Neuronal stem cell (in vitro differentiated cells): ENCODE measurements at regions not wholly inside any gene's neighbourhood (a gene's known extent, or its start where the extent isn't known, plus 50 kb on each side); places are given as distances from the start of the nearest gene placed in this dataset.
A peak's percentile ranks its signal among the peaks of the same experiment; 100 is the strongest.

Source experiments
- DNase-seq: peaks from one replicate; pipeline ENCODE4 v3.0.0-alpha.2; 2013; ENCODE audit warnings: low spot score
- H2AFZ ChIP-seq: one replicate; pipeline ENCODE4 v1.6.1; 2013; ENCODE audit warnings: mild to moderate bottlenecking, low read length, inconsistent platforms
- H2AK5ac ChIP-seq: 2 replicates; pipeline ENCODE4 v1.6.1; 2013; ENCODE audit warnings: low read depth, mild to moderate bottlenecking, inconsistent platforms, low read length, moderate library complexity, mixed read lengths
- H2BK120ac ChIP-seq: 2 replicates; pipeline ENCODE4 v1.6.1; 2013; ENCODE audit warnings: low read depth, mild to moderate bottlenecking, inconsistent platforms, low read length, moderate library complexity, mixed read lengths
- H2BK12ac ChIP-seq: one replicate; pipeline ENCODE4 v1.6.1; 2013; ENCODE audit warnings: low read length, inconsistent platforms
- H2BK15ac ChIP-seq: 2 replicates; pipeline ENCODE4 v1.6.1; 2013; ENCODE audit warnings: mild to moderate bottlenecking, low read length, inconsistent platforms, mixed read lengths
- H2BK5ac ChIP-seq: one replicate; pipeline ENCODE4 v1.6.1; 2013; ENCODE audit warnings: inconsistent platforms, mild to moderate bottlenecking, low read length, moderate library complexity
- H3K14ac ChIP-seq: one replicate; pipeline ENCODE4 v1.6.1; 2013; ENCODE audit warnings: low read length, inconsistent platforms
- H3K18ac ChIP-seq: 2 replicates; pipeline ENCODE4 v1.6.1; 2013; ENCODE audit warnings: low read length, inconsistent platforms
- H3K23ac ChIP-seq: 2 replicates; pipeline ENCODE4 v1.6.1; 2013; ENCODE audit warnings: low read depth, mild to moderate bottlenecking, mixed read lengths, low read length, inconsistent platforms; ENCODE audit not compliant: poor library complexity
- H3K27ac ChIP-seq: replicated peaks from 3 replicates; pipeline ENCODE4 v1.5.1; 2013; ENCODE audit warnings: low read length, inconsistent platforms
- H3K27me3 ChIP-seq, 3 experiments: 2 replicates each; pipeline ENCODE4 v1.6.1; 2013; ENCODE audit warnings: low read length in 3 of 3, mild to moderate bottlenecking in 2 of 3, inconsistent platforms in 1 of 3, low read depth in 1 of 3, mixed read lengths in 1 of 3, moderate library complexity in 1 of 3; ENCODE audit not compliant: control insufficient read depth in 3 of 3, insufficient read depth in 3 of 3
- H3K36me3 ChIP-seq, 2 donors: replicated peaks in 1 of 2; 2 replicates each; pipeline ENCODE4 v1.6.1; 2013; ENCODE audit warnings: low read length in 2 of 2; ENCODE audit not compliant: control insufficient read depth in 2 of 2, insufficient read depth in 2 of 2
- H3K4ac ChIP-seq: 2 replicates; pipeline ENCODE4 v1.6.1; 2013; ENCODE audit warnings: inconsistent platforms, mild to moderate bottlenecking, low read length, moderate library complexity
- H3K4me1 ChIP-seq, 2 donors: 1 replicate in 1 of 2; 2 replicates in 1 of 2; pipeline ENCODE4 v1.6.1; 2013; ENCODE audit warnings: low read length in 2 of 2, low read depth in 1 of 2; ENCODE audit not compliant: control insufficient read depth in 2 of 2, insufficient read depth in 1 of 2
- H3K4me2 ChIP-seq: one replicate; pipeline ENCODE4 v1.6.1; 2013; ENCODE audit warnings: mild to moderate bottlenecking, low read length, inconsistent platforms; ENCODE audit not compliant: insufficient read depth, poor library complexity, severe bottlenecking
- H3K4me3 ChIP-seq, 2 donors: 2 replicates each; pipeline ENCODE4 v1.5.1; 2013; ENCODE audit warnings: low read length in 2 of 2, mild to moderate bottlenecking in 2 of 2, inconsistent platforms in 1 of 2, moderate library complexity in 1 of 2
- H3K79me1 ChIP-seq: one replicate; pipeline ENCODE4 v1.6.1; 2013; ENCODE audit warnings: low read depth, mild to moderate bottlenecking, inconsistent platforms, low read length, moderate library complexity
- H3K9ac ChIP-seq: one replicate; pipeline ENCODE4 v1.6.1; 2013; ENCODE audit warnings: mild to moderate bottlenecking, low read depth, low read length, inconsistent platforms; ENCODE audit not compliant: poor library complexity
- H3K9me3 ChIP-seq, 2 donors: replicated peaks in 1 of 2; 2 replicates each; pipeline versions ENCODE3 to v1.6.1; 2013; ENCODE audit warnings: low read length in 2 of 2, mild to moderate bottlenecking in 2 of 2, inconsistent platforms in 1 of 2, low read depth in 1 of 2, mixed read lengths in 1 of 2, moderate library complexity in 1 of 2; ENCODE audit not compliant: control insufficient read depth in 2 of 2, insufficient read depth in 1 of 2
- H4K8ac ChIP-seq: one replicate; pipeline ENCODE4 v1.6.1; 2013; ENCODE audit warnings: low read depth, mild to moderate bottlenecking, inconsistent platforms, low read length, moderate library complexity
- H4K91ac ChIP-seq: one replicate; pipeline ENCODE4 v1.6.1; 2013; ENCODE audit warnings: low read length, low read depth, mild to moderate bottlenecking, inconsistent platforms; ENCODE audit not compliant: poor library complexity
- WGBS, 2 donors: extraction: QIAGEN DNeasy Blood & Tissue Kit; methylation state at CpG; one replicate each; pipeline ENCODE4 v1.1.7; 2013; ENCODE audit warnings: missing lambda C conversion rate in 2 of 2, mixed read lengths in 1 of 2; ENCODE audit not compliant: insufficient read length in 2 of 2, insufficient replicate concordance in 1 of 2; ENCODE audit errors: extremely low coverage in 2 of 2; 5-methylcytosine and 5-hydroxymethylcytosine counted together

DNA sequence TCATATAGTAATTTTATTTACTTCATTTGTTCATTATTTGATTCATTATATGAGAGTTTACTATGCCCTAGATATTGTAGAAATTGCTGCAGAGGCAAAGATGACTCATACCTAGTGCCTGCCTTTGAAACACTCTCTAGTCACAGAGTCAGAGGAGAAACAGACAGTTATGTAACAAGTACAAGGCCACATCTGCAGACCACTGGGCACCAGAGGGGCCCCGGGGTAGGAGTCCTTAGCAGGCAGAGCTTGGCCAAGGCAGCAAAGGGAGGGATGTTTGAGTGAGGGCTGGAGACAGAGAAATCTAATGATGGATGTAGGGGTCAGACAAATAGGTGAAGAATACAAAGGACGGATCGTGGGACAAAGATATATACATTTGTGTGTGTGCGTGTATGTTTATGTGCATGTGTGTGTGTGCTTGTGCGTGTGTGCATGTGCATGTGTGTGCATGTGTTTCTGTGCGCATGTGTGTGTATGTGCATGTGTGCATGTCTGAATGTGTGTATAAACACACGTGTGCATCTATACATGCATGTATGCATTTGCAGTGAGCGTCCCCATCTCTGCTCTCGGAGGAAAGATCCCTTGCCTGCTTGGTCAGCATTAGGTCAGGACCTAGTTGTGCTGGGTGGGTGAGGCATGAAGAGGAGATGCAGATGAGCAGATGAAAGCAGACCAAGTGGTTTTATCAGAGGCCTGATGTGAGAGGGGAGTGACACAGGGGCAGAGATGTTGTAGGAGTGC is 170.6 kb upstream of the MYT1L start:
- no peaks in the 10 kb centered on the region for H3K27me3 ChIP-seq
- no peak overlapping the region for H2BK5ac ChIP-seq
- H3K79me1 ChIP-seq: no peaks in the 10 kb centered on the region
- H2BK15ac ChIP-seq: no peak overlapping the region
- no peaks in the 10 kb centered on the region for H3K4me1 ChIP-seq
- H2AFZ ChIP-seq: no peak overlapping the region
- no CpG with 5 or more reads among the region's 9 CpGs for WGBS, 2 donors
- H3K9me3 ChIP-seq: peaks cover 0 to 14% of the 10 kb centered on the region in 2 donors
- no peak overlapping the region for H2BK12ac ChIP-seq
- H3K9ac ChIP-seq: no peak overlapping the region
- no peak overlapping the region for H3K18ac ChIP-seq
- no peak overlapping the region for H3K4me2 ChIP-seq
- H2AK5ac ChIP-seq: no peak overlapping the region
- H4K91ac ChIP-seq: no peak overlapping the region
- no peaks in the 10 kb centered on the region for H3K36me3 ChIP-seq
- peak overlapping the region in 1 of 2 donors; percentile 31 for H3K4me3 ChIP-seq
- no peak for DNase-seq
- no peak overlapping the region for H3K4ac ChIP-seq
- H3K23ac ChIP-seq: no peak overlapping the region
- H3K27ac ChIP-seq: no peak overlapping the region
- H3K14ac ChIP-seq: no peak overlapping the region
- H2BK120ac ChIP-seq: no peak overlapping the region
- no peak overlapping the region for H4K8ac ChIP-seq

DNA sequence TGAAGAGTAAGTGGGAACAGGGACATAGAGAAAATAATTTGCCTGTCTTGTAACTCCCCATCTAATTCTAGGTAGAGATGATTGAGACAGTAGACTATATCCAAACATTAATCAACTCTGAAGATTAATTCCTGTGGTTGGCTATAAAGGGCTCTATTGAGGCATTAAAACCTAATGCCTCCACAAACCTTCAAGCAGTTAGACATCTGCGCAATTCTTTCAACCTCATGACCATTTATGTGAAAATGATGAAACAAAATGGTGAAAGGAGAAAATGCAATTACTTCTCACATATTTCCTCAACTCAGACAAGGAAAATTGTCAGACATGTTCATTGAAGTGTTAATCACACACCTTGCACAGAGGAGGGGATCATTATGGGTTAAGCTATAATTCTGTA is 164.5 kb upstream of the MYT1L start:
- Histone ChIP-seq H3K79me1 (no peaks in the 10 kb centered on the region), H2BK12ac (no peak overlapping the region), H3K9ac (no peak overlapping the region), H4K91ac (no peak overlapping the region), H3K14ac (no peak overlapping the region), H2BK15ac (no peak overlapping the region), H3K9me3 (no peaks in the 10 kb centered on the region), H3K27me3 (no peaks in the 10 kb centered on the region), H3K4me3 (no peak overlapping the region), H3K18ac (no peak overlapping the region), H3K4me2 (no peak overlapping the region), H3K23ac (no peak overlapping the region), H3K36me3 (no peaks in the 10 kb centered on the region), H3K4ac (no peak overlapping the region), H4K8ac (no peak overlapping the region), H3K27ac (no peak overlapping the region), H2BK5ac (no peak overlapping the region), H3K4me1 (no peaks in the 10 kb centered on the region), H2BK120ac (no peak overlapping the region), H2AFZ (no peak overlapping the region), H2AK5ac (no peak overlapping the region)
- WGBS, 2 donors: no CpG with 5 or more reads among the region's 1 CpG
- no peak for DNase-seq

DNA sequence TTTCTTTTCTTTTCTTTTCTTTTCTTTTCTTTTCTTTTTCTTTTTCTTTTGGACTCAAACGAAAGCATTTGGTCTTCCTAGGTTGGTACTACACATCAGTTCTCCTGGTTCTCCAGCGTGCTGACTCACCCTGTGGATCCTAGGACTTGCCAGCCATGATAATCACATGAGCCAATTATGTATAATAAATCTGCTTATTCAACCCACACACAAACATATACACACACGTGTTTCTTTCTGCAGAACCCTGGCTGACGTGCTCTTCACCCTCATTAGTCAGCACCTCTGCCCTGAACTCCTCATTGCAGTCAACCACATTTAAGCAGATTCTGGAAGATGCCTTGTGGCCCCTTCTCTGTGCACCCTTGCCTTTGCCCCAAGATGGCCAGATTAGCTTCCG is 162.4 kb upstream of the MYT1L start:
- H3K79me1 ChIP-seq: no peaks in the 10 kb centered on the region
- DNase-seq: no peak
- H3K9ac ChIP-seq: no peak overlapping the region
- no peak overlapping the region for H4K91ac ChIP-seq
- H2BK5ac ChIP-seq: no peak overlapping the region
- no peak overlapping the region for H2AK5ac ChIP-seq
- H3K9me3 ChIP-seq: no peaks in the 10 kb centered on the region
- no peak overlapping the region for H3K14ac ChIP-seq
- H3K18ac ChIP-seq: no peak overlapping the region
- no CpG with 5 or more reads among the region's 5 CpGs for WGBS, 2 donors
- no peak overlapping the region for H3K23ac ChIP-seq
- no peaks in the 10 kb centered on the region for H3K27me3 ChIP-seq
- H2BK12ac ChIP-seq: no peak overlapping the region
- H2BK120ac ChIP-seq: no peak overlapping the region
- H2AFZ ChIP-seq: no peak overlapping the region
- no peak overlapping the region for H3K4me2 ChIP-seq
- no peak overlapping the region for H4K8ac ChIP-seq
- no peak overlapping the region for H3K4ac ChIP-seq
- H3K4me3 ChIP-seq: no peak overlapping the region
- H3K27ac ChIP-seq: no peak overlapping the region
- no peak overlapping the region for H2BK15ac ChIP-seq
- H3K36me3 ChIP-seq: no peaks in the 10 kb centered on the region
- no peaks in the 10 kb centered on the region for H3K4me1 ChIP-seq

DNA sequence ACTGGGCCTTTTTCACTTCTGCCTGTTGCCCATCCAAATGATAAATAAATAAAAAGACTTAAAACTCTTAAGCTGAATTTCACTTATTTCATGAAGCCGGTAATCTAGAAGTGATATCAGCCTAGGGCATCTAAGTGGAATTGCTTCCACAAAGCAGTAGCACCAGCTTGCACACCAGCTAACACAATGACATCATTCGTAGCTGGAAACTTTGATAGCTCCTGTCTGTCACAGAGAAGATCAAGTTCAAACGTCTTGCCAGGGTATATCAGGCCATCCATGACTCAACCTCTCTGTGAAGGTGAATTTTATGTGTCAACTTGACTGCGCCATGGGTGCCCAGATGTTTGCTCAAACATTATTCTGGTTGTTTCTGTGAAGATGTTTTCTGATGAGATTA is 161.7 kb upstream of the MYT1L start:
- Histone ChIP-seq H2AK5ac (no peak overlapping the region), H3K14ac (no peak overlapping the region), H2AFZ (no peak overlapping the region), H3K4me2 (no peak overlapping the region), H4K8ac (no peak overlapping the region), H2BK5ac (no peak overlapping the region), H3K23ac (no peak overlapping the region), H3K27ac (no peak overlapping the region), H3K4ac (no peak overlapping the region), H3K9me3 (no peaks in the 10 kb centered on the region), H3K4me3 (no peak overlapping the region), H3K9ac (no peak overlapping the region), H3K79me1 (no peaks in the 10 kb centered on the region), H3K36me3 (no peaks in the 10 kb centered on the region), H2BK12ac (no peak overlapping the region), H3K18ac (no peak overlapping the region), H3K27me3 (no peaks in the 10 kb centered on the region), H3K4me1 (no peaks in the 10 kb centered on the region), H2BK15ac (no peak overlapping the region), H2BK120ac (no peak overlapping the region), H4K91ac (no peak overlapping the region)
- DNase-seq: no peak
- WGBS, 2 donors: no CpG with 5 or more reads among the region's 4 CpGs
